Transverse colon (tissue), 4 donors: ENCODE measurements at regions not wholly inside any gene's neighbourhood (a gene's known extent, or its start where the extent isn't known, plus 50 kb on each side); places are given as distances from the start of the nearest gene placed in this dataset.

Experiments used
- DNase-seq: peaks from one replicate; pipeline ENCODE4 v3.0.0-alpha.2; 2019
- H3K27ac ChIP-seq, 4 donors: fragments of 200-600 bp; sonication (generic); 2 replicates each; pipeline ENCODE4 v1.5.1; 2016 to 2018; ENCODE audit warnings: inconsistent platforms in 4 of 4
- H3K27me3 ChIP-seq: fragments of 200-600 bp; sonication (generic); 2 replicates; pipeline ENCODE4 v1.5.1; 2017; ENCODE audit warnings: inconsistent platforms
- H3K36me3 ChIP-seq, 4 donors: fragments of 200-600 bp; sonication (generic); 2 replicates each; pipeline ENCODE4 v1.5.1; 2017 to 2019; ENCODE audit warnings: inconsistent platforms in 4 of 4
- H3K4me1 ChIP-seq, 4 donors: fragments of 200-600 bp; sonication (generic); 2 replicates each; pipeline ENCODE4 v1.5.1; 2017 to 2020; ENCODE audit warnings: inconsistent platforms in 4 of 4
- H3K4me3 ChIP-seq, 4 donors: fragments of 200-600 bp; sonication (generic); 1 replicate in 1 of 4; 2 replicates in 3 of 4; pipeline versions ENCODE4 v1.5.1 to v1.6.1; 2017 to 2019; ENCODE audit warnings: inconsistent platforms in 4 of 4
- H3K9me3 ChIP-seq, 2 donors: fragments of 200-600 bp; sonication (generic); 2 replicates each; pipeline ENCODE4 v1.5.1; 2017 to 2019; ENCODE audit warnings: inconsistent platforms in 2 of 2
- EP300 ChIP-seq: sonication (generic); formaldehyde crosslinking; IDR thresholded peaks from one replicate; pipeline ENCODE4 v1.6.1; 2017; ENCODE audit warnings: antibody characterized with exemption, low read depth
- POLR2A ChIP-seq: fragments of 450-650 bp; IDR thresholded peaks from one replicate; pipeline ENCODE4 v1.6.1; 2016; ENCODE audit warnings: antibody characterized with exemption, mild to moderate bottlenecking, moderate library complexity
- POLR2AphosphoS5 ChIP-seq, 3 donors: sonication (generic); formaldehyde crosslinking; IDR thresholded peaks; one replicate each; pipeline ENCODE4 v1.6.1; 2016; ENCODE audit warnings: antibody characterized with exemption in 3 of 3
- WGBS, 2 donors: methylation state at CpG; one replicate each; pipeline ENCODE4 v1.1.5; 2018; ENCODE audit warnings: low coverage in 1 of 2; 5-methylcytosine and 5-hydroxymethylcytosine counted together
- in situ Hi-C, 4 donors: fragments of 200-750 bp; cut with MboI; loops; one replicate each; pipeline versions ENCODE4 v1.15.0 to v1.15.1; 2017; ENCODE audit warnings: low sequenced_read_pairs in 3 of 4, low pct_ligation_motif_present in 1 of 4, low pct_unique_long_range_greater_than_20kb in 1 of 4
- intact Hi-C: fragments of 100-400 bp; cut with DNase I; formaldehyde crosslinking; loops from one replicate; pipeline ENCODE4 v1.15.1; 2023; ENCODE audit warnings: low total_unique reads
- TF ChIP-seq, protein P1 (sequence below), 5 experiments: fragments of 200-600 bp in 3 of 5; fragments of 450-650 bp in 2 of 5; sonication (generic) in 3 of 5; IDR thresholded peaks; 1 replicate in 2 of 5; 2 replicates in 3 of 5; pipeline ENCODE4 v1.5.1; 2016 to 2017; ENCODE audit warnings: antibody characterized with exemption in 5 of 5, inconsistent platforms in 3 of 5, mild to moderate bottlenecking in 2 of 5, moderate library complexity in 1 of 5

DNA sequence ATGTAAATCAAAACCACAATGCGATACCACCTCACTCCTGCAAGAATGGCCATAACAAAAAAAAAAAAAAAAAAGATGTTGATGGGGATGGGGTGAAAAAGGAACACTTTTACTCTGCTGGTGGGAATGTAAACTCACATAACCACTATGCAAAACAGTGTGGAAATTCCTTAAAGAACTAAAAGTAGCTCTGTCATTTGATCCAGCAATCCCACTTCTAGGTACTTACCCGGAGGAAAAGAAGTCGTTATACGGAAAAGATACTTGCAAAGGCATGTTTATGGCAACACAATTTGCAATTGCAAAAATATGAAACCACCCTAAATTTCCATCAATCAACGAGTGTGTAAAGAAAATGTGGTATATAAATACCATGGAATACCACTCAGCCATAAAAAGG lies 205.0 kb downstream of the TENT4A start:
- Histone ChIP-seq H3K36me3 (no peaks in the 10 kb centered on the region), H3K27ac (no peak overlapping the region), H3K27me3 (no peaks in the 10 kb centered on the region), H3K9me3 (no peaks in the 10 kb centered on the region), H3K4me1 (peaks cover 0 to 5% (median 0%) of the 10 kb centered on the region in 4 donors), H3K4me3 (no peak overlapping the region)
- in situ Hi-C loops: no loop called here
- WGBS, 2 donors: 84 to 91% methylated on average over 5 of the region's 5 CpGs
- intact Hi-C loops: no loop called here
- no peak for DNase-seq
- TF ChIP-seq POLR2AphosphoS5 (IDR thresholded peaks at IDR 0.05) (no peak), EP300 (no peak), POLR2A (no peak)
- TF ChIP-seq, protein P1, sequence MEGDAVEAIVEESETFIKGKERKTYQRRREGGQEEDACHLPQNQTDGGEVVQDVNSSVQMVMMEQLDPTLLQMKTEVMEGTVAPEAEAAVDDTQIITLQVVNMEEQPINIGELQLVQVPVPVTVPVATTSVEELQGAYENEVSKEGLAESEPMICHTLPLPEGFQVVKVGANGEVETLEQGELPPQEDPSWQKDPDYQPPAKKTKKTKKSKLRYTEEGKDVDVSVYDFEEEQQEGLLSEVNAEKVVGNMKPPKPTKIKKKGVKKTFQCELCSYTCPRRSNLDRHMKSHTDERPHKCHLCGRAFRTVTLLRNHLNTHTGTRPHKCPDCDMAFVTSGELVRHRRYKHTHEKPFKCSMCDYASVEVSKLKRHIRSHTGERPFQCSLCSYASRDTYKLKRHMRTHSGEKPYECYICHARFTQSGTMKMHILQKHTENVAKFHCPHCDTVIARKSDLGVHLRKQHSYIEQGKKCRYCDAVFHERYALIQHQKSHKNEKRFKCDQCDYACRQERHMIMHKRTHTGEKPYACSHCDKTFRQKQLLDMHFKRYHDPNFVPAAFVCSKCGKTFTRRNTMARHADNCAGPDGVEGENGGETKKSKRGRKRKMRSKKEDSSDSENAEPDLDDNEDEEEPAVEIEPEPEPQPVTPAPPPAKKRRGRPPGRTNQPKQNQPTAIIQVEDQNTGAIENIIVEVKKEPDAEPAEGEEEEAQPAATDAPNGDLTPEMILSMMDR (IDR thresholded peaks at IDR 0.05): no peak

DNA sequence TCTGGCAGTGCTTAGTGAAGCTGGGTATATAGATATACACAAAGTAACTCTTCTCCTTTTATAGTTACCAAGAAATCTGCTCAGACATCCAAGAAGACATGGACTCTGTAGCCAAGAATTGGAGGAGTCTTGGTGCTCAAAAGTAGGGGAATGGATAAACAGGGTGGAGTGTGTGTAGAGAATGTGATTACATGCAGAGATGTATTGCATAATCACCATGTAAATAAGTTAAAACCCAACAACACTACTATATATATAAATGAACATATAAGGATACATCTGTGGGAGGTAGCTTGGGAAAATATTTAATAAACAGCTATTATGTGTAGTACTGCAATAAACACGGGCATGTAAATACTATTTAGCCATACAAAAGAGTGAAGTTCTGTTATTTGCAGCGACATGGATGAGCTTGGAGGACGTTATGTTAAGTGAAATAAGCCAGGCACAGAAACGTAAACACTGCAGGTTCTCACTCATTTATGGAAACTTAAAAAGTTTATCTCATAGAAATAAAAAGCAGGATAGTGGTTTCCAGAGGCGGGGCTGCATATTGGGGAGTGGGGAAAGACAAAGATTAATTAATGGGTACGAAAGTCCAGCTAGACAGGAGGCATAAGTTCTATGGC lies 207.5 kb downstream of the TENT4A start:
- in situ Hi-C loops: no loop called here
- no peaks in the 10 kb centered on the region for H3K36me3 ChIP-seq
- no peaks in the 10 kb centered on the region for H3K9me3 ChIP-seq
- DNase-seq: no peak
- no peaks in the 10 kb centered on the region for H3K27me3 ChIP-seq
- TF ChIP-seq POLR2AphosphoS5 (IDR thresholded peaks at IDR 0.05) (peak in 1 of 3 donors; percentile 26), EP300 (no peak), POLR2A (no peak)
- TF ChIP-seq, protein P1 (IDR thresholded peaks at IDR 0.05): no peak
- WGBS, 2 donors: 41 to 44% methylated on average over 6 of the region's 6 CpGs
- peak overlapping the region in 3 of 4 donors; percentile 34 to 50 (median 48) for H3K27ac ChIP-seq
- intact Hi-C loops: no loop called here
- peaks cover 0 to 5% (median 0%) of the 10 kb centered on the region in 4 donors for H3K4me1 ChIP-seq
- no peak overlapping the region for H3K4me3 ChIP-seq

DNA sequence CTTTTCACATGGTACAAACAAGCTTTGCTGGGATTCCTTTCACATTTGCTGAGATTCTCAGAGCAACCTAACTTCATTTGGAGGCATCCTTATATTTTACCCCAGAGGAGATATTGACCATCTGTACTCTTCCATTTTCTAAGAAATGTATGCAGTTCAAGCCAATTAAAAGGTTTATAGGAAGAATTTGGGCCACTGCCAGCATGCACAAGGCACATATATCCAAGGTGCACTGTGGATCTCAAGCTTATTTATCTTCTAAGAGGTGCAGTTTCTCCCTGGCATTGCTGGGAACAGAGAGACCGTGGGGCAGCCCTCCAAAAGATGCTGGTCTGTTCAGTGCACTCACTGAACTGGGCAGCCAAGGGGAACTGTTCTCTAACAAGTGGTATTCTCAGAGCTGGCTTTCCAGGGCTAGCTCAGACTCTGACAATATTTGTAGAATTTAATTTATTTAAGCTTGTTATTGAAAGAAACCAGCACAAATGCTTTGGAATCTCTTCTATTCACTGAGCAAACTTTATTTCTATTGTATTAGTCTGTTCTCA lies 213.3 kb downstream of the TENT4A start:
- intact Hi-C loops (no loop called here), in situ Hi-C loops (no loop called here)
- WGBS, 2 donors: 53% methylated on average over 1 of the region's 1 CpG; no CpG with 5 or more reads in 1 of the 2 donors
- Histone ChIP-seq H3K9me3 (no peaks in the 10 kb centered on the region), H3K36me3 (no peaks in the 10 kb centered on the region), H3K27ac (no peak overlapping the region), H3K27me3 (no peaks in the 10 kb centered on the region), H3K4me3 (no peak overlapping the region), H3K4me1 (no peaks in the 10 kb centered on the region)
- TF ChIP-seq, protein P1 (IDR thresholded peaks at IDR 0.05): no peak
- TF ChIP-seq EP300 (no peak), POLR2A (no peak), POLR2AphosphoS5 (IDR thresholded peaks at IDR 0.05) (no peak)
- no peak for DNase-seq

DNA sequence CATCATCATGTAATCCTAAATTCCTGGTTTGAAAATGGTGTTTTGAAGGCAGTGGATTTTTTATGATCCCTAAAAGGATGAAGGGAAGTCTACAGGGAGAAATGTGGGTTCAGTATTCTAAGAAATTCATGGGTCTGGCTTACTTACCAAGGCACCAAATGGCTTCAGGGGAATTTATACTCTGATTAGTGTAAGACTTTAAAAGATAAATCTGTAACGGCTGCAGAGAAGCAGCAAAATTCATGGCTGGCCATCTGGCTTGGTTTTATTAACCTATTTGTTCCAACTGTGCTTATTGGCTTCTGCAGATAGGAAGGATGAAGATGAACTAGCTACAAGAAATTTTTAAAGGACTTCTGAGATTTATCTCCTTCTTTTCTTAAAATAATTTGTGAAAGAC lies 222.8 kb downstream of the TENT4A start:
- no peaks in the 10 kb centered on the region for H3K36me3 ChIP-seq
- H3K9me3 ChIP-seq: no peaks in the 10 kb centered on the region
- H3K27me3 ChIP-seq: no peaks in the 10 kb centered on the region
- TF ChIP-seq POLR2AphosphoS5 (IDR thresholded peaks at IDR 0.05) (no peak), EP300 (no peak), POLR2A (no peak)
- TF ChIP-seq, protein P1 (IDR thresholded peaks at IDR 0.05): no peak
- 57 to 63% methylated on average over 1 of the region's 1 CpG for WGBS, 2 donors
- no peak for DNase-seq
- no peak overlapping the region for H3K4me3 ChIP-seq
- in situ Hi-C loops: no loop called here
- H3K27ac ChIP-seq: no peak overlapping the region
- intact Hi-C loops: no loop called here
- no peaks in the 10 kb centered on the region for H3K4me1 ChIP-seq
